ENCODE measurements at regions not wholly inside any gene's neighbourhood (a gene's known extent, or its start where the extent isn't known, plus 50 kb on each side); places are given as distances from the start of the nearest gene placed in this dataset.
"Not testable (repeated sequence)": the region's sequence is repeated elsewhere in the genome, so short reads cannot be mapped to it uniquely, and the experiment has no call there.

- DNase-seq (ENCODE audit: low spot score), result no peak
Measured at GRCh38 chr4:144371485-144371884, 231.0 kb upstream of the GYPA start.

- peak; percentile 10 for DNase-seq (ENCODE audit: low spot score)
Measured at GRCh38 chr4:144374065-144374464, 233.5 kb upstream of the GYPA start.

- peak; percentile 10 for DNase-seq (ENCODE audit: low spot score)
Measured at GRCh38 chr4:144376866-144377265, 236.3 kb upstream of the GYPA start.

- no peak for DNase-seq (ENCODE audit: low spot score)
Measured at GRCh38 chr4:144384408-144384807, 243.9 kb upstream of the GYPA start.

- no peak for DNase-seq (ENCODE audit: low spot score)
Measured at GRCh38 chr4:144399927-144400326, 246.0 kb upstream of the HHIP start.

GRCh38 chr4:144402176-144402575 is 243.8 kb upstream of the HHIP start:
- DNase-seq (ENCODE audit: low spot score), result no peak

- no peak for DNase-seq (ENCODE audit: low spot score)
Measured at GRCh38 chr4:144402999-144403398, 243.0 kb upstream of the HHIP start.

- no peak for DNase-seq (ENCODE audit: low spot score)
Measured at GRCh38 chr4:144403893-144404292, 242.1 kb upstream of the HHIP start.

- DNase-seq (ENCODE audit: low spot score), result no peak
Measured at GRCh38 chr4:144409525-144409924, 236.4 kb upstream of the HHIP start.

- DNase-seq (ENCODE audit: low spot score), result no peak
Measured at GRCh38 chr4:144410230-144410783, 235.6 kb upstream of the HHIP start.

- DNase-seq (ENCODE audit: low spot score), result no peak
Measured at GRCh38 chr4:144411119-144411518, 234.8 kb upstream of the HHIP start.

GRCh38 chr4:144411700-144412099 is 234.3 kb upstream of the HHIP start:
- DNase-seq (ENCODE audit: low spot score), result no peak

GRCh38 chr4:144421056-144421455 is 224.9 kb upstream of the HHIP start:
- DNase-seq (ENCODE audit: low spot score), result no peak

- DNase-seq (ENCODE audit: low spot score), result peak; percentile 18
Measured at GRCh38 chr4:144421839-144422565, 224.0 kb upstream of the HHIP start.

- DNase-seq (ENCODE audit: low spot score), result no peak
Measured at GRCh38 chr4:144423930-144424329, 222.0 kb upstream of the HHIP start.

GRCh38 chr4:144426023-144426422 is 219.9 kb upstream of the HHIP start:
- DNase-seq (ENCODE audit: low spot score), result not testable (repeated sequence)

GRCh38 chr4:144442713-144443112 is 203.2 kb upstream of the HHIP start:
- DNase-seq (ENCODE audit: low spot score), result no peak

- DNase-seq (ENCODE audit: low spot score), result no peak
Measured at GRCh38 chr4:144449611-144450010, 196.3 kb upstream of the HHIP start.

GRCh38 chr4:144450526-144450925 is 195.4 kb upstream of the HHIP start:
- DNase-seq (ENCODE audit: low spot score), result no peak

GRCh38 chr4:144451766-144452450 is 194.0 kb upstream of the HHIP start:
- no peak for DNase-seq (ENCODE audit: low spot score)

- no peak for DNase-seq (ENCODE audit: low spot score)
Measured at GRCh38 chr4:144456196-144456595, 189.8 kb upstream of the HHIP start.

GRCh38 chr4:144461906-144462305 is 184.1 kb upstream of the HHIP start:
- no peak for DNase-seq (ENCODE audit: low spot score)

- DNase-seq (ENCODE audit: low spot score), result no peak
Measured at GRCh38 chr4:144463236-144463635, 182.7 kb upstream of the HHIP start.

All from iPS-NIHi11 (cell line).